ENCODE measurements at regions not wholly inside any gene's neighbourhood (a gene's known extent, or its start where the extent isn't known, plus 50 kb on each side); places are given as distances from the start of the nearest gene placed in this dataset.

GRCh38 chr3:30954426-30954825, 60.0 kb upstream of the GADL1 start:
- no peaks in the 10 kb centered on the region for H3K36me3 Mint-ChIP-seq
- no peak overlapping the region for H3K27ac Mint-ChIP-seq
- no peaks in the 10 kb centered on the region for H3K36me3 ChIP-seq (ENCODE audit: control insufficient read depth, insufficient read depth, low read length)
- peaks cover 2 to 13% of the 10 kb centered on the region in 2 donors for H3K27me3 Mint-ChIP-seq (ENCODE audit: low read depth in 2 of 2)
- DNase-seq (no peak), ATAC-seq (no peak)
- 71% methylated on average over 1 of the region's 1 CpG for WGBS (ENCODE audit: insufficient coverage)
- H3K4me1 ChIP-seq (ENCODE audit: control insufficient read depth, insufficient read depth, low read length) = no peaks in the 10 kb centered on the region
- H3K27ac ChIP-seq (ENCODE audit: low read length) = no peak overlapping the region
- H3K4me3 ChIP-seq (ENCODE audit: low read length) = no peak overlapping the region
- no peaks in the 10 kb centered on the region for H3K4me1 Mint-ChIP-seq
- H3K9me3 ChIP-seq (ENCODE audit: control insufficient read depth, insufficient read depth, low read length) = peaks cover 5% of the 10 kb centered on the region
- TF ChIP-seq, protein P1, sequence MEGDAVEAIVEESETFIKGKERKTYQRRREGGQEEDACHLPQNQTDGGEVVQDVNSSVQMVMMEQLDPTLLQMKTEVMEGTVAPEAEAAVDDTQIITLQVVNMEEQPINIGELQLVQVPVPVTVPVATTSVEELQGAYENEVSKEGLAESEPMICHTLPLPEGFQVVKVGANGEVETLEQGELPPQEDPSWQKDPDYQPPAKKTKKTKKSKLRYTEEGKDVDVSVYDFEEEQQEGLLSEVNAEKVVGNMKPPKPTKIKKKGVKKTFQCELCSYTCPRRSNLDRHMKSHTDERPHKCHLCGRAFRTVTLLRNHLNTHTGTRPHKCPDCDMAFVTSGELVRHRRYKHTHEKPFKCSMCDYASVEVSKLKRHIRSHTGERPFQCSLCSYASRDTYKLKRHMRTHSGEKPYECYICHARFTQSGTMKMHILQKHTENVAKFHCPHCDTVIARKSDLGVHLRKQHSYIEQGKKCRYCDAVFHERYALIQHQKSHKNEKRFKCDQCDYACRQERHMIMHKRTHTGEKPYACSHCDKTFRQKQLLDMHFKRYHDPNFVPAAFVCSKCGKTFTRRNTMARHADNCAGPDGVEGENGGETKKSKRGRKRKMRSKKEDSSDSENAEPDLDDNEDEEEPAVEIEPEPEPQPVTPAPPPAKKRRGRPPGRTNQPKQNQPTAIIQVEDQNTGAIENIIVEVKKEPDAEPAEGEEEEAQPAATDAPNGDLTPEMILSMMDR (IDR thresholded peaks at IDR 0.05) = no peak
- H3K27me3 ChIP-seq (ENCODE audit: control insufficient read depth, insufficient read depth, low read length) = no peaks in the 10 kb centered on the region
- peaks cover 0 to 2% of the 10 kb centered on the region in 2 donors for H3K9me3 Mint-ChIP-seq
- intact Hi-C loops (cut with micrococcal nuclease) = no loop called here
- H3K4me3 Mint-ChIP-seq = no peak overlapping the region

GRCh38 chr3:30962084-30962483, 67.6 kb upstream of the GADL1 start:
- Mint-ChIP-seq H3K4me1 (no peaks in the 10 kb centered on the region), H3K36me3 (no peaks in the 10 kb centered on the region), H3K4me3 (no peak overlapping the region), H3K27me3 (ENCODE audit: low read depth in 2 of 2) (peaks cover 0 to 22% of the 10 kb centered on the region in 2 donors), H3K9me3 (peaks cover 0 to 2% of the 10 kb centered on the region in 2 donors), H3K27ac (no peak overlapping the region)
- intact Hi-C loops (cut with micrococcal nuclease) = no loop called here
- WGBS (ENCODE audit: insufficient coverage) = 88% methylated on average over 1 of the region's 2 CpGs
- Histone ChIP-seq H3K36me3 (ENCODE audit: control insufficient read depth, insufficient read depth, low read length) (no peaks in the 10 kb centered on the region), H3K4me1 (ENCODE audit: control insufficient read depth, insufficient read depth, low read length) (no peaks in the 10 kb centered on the region), H3K4me3 (ENCODE audit: low read length) (no peak overlapping the region), H3K9me3 (ENCODE audit: control insufficient read depth, insufficient read depth, low read length) (peaks cover 5% of the 10 kb centered on the region), H3K27me3 (ENCODE audit: control insufficient read depth, insufficient read depth, low read length) (no peaks in the 10 kb centered on the region), H3K27ac (ENCODE audit: low read length) (no peak overlapping the region)
- ATAC-seq = no peak
- no peak for DNase-seq
- TF ChIP-seq, protein P1 (IDR thresholded peaks at IDR 0.05) = no peak

DNA sequence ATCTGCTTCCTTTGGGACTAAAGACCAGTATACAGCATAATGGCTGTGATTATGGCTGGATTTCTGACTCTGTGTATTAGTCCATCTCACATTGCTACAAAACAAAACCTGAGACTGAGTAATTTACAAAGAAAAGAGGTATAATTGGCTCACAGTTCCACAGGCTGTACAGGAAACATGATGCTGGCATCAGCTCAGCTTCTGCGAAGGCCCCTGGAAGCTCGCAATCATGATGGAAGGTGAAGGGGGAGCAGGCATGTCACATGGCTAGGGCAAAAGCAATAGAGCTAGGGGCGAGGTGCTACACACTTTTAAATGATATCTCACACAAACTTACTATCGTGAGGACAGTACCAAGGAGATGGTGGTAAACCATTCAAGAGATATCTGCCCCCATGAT, 68.0 kb upstream of the GADL1 start:
- ATAC-seq (no peak), DNase-seq (no peak)
- intact Hi-C loops (cut with micrococcal nuclease) = no loop called here
- H3K27me3 Mint-ChIP-seq (ENCODE audit: low read depth in 2 of 2) = peaks cover 0 to 26% of the 10 kb centered on the region in 2 donors
- TF ChIP-seq, protein P1 (IDR thresholded peaks at IDR 0.05) = no peak
- Histone ChIP-seq H3K27me3 (ENCODE audit: control insufficient read depth, insufficient read depth, low read length) (no peaks in the 10 kb centered on the region), H3K36me3 (ENCODE audit: control insufficient read depth, insufficient read depth, low read length) (no peaks in the 10 kb centered on the region), H3K4me3 (ENCODE audit: low read length) (no peak overlapping the region), H3K4me1 (ENCODE audit: control insufficient read depth, insufficient read depth, low read length) (no peaks in the 10 kb centered on the region), H3K27ac (ENCODE audit: low read length) (no peak overlapping the region), H3K9me3 (ENCODE audit: control insufficient read depth, insufficient read depth, low read length) (peaks cover 5% of the 10 kb centered on the region)
- H3K4me1 Mint-ChIP-seq = no peaks in the 10 kb centered on the region
- peaks cover 0 to 2% of the 10 kb centered on the region in 2 donors for H3K9me3 Mint-ChIP-seq
- H3K4me3 Mint-ChIP-seq = no peak overlapping the region
- no peak overlapping the region for H3K27ac Mint-ChIP-seq
- WGBS (ENCODE audit: insufficient coverage) = 94% methylated on average over 4 of the region's 4 CpGs
- no peaks in the 10 kb centered on the region for H3K36me3 Mint-ChIP-seq

DNA sequence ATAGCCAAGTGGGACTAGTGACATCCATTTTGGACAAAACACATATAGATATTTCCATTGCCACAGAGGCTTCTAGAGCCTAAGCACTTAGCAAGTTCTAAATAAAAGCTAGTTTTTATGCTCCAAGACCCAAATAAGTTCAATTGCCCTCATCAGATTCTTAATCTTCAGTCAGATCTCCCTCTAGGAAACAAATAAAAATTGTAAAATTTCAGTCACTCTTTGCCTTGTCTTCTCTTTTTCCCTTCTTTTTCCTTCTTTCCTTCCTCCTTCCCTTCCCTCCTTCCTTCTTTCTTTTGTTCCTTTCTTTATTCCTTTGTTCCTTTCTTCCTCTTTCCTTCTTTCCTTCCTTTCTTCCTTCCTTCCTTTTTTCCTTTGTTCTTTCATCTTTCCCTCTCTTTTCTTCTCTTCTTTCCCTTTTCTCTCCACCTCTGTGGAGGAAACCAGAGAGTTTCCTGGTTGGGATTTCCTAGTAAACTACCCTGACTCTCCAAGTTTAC, 68.8 kb upstream of the GADL1 start:
- Mint-ChIP-seq H3K27me3 (ENCODE audit: low read depth in 2 of 2) (peaks cover 0 to 29% of the 10 kb centered on the region in 2 donors), H3K27ac (no peak overlapping the region), H3K4me1 (no peaks in the 10 kb centered on the region), H3K36me3 (no peaks in the 10 kb centered on the region), H3K4me3 (no peak overlapping the region), H3K9me3 (peaks cover 0 to 2% of the 10 kb centered on the region in 2 donors)
- Histone ChIP-seq H3K27me3 (ENCODE audit: control insufficient read depth, insufficient read depth, low read length) (no peaks in the 10 kb centered on the region), H3K36me3 (ENCODE audit: control insufficient read depth, insufficient read depth, low read length) (no peaks in the 10 kb centered on the region), H3K9me3 (ENCODE audit: control insufficient read depth, insufficient read depth, low read length) (peaks cover 5% of the 10 kb centered on the region), H3K4me1 (ENCODE audit: control insufficient read depth, insufficient read depth, low read length) (no peaks in the 10 kb centered on the region), H3K4me3 (ENCODE audit: low read length) (no peak overlapping the region), H3K27ac (ENCODE audit: low read length) (no peak overlapping the region)
- TF ChIP-seq, protein P1 (IDR thresholded peaks at IDR 0.05) = no peak
- intact Hi-C loops (cut with micrococcal nuclease) = no loop called here
- DNase-seq (no peak), ATAC-seq (no peak)
